Skin epidermis (tissue), 12 donors: ENCODE measurements at regions not wholly inside any gene's neighbourhood (a gene's known extent, or its start where the extent isn't known, plus 50 kb on each side); places are given as distances from the start of the nearest gene placed in this dataset.
"Not testable (repeated sequence)": the region's sequence is repeated elsewhere in the genome, so short reads cannot be mapped to it uniquely, and the experiment has no call there.

ENCODE experiments used
- H3K27ac ChIP-seq, 21 experiments: fragments of 200-600 bp; sonication (generic) in 11 of 21; one replicate each; pipeline ENCODE4 v1.5.0; 2020; ENCODE audit warnings: mild to moderate bottlenecking in 3 of 21, inconsistent platforms in 2 of 21, moderate library complexity in 2 of 21
- H3K4me3 ChIP-seq, 7 experiments: fragments of 200-600 bp; sonication (generic) in 2 of 7; one replicate each; pipeline ENCODE4 v1.5.0; 2020; ENCODE audit warnings: inconsistent platforms in 2 of 7, mild to moderate bottlenecking in 2 of 7, moderate library complexity in 1 of 7

DNA sequence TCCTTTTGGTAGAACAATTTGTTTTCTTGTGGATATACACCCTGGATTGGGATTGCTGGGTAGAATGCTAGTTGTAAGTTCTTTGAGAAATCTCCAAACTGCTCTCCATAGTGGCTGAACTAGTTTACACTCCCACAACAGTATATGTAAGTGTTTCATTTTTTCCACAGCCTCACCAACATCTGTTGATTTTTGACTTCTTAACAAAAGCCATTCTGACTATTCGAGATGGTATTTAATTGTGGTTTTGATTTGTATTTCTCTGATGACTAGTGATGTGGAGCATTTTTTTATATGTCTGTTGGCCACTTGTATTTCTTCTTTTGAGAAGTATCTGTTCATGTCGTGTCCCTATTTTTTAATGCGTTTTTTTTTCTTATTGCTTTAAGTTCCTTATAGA, 444.1 kb downstream of the CBLN4 start:
- no peak overlapping the region for H3K4me3 ChIP-seq
- H3K27ac ChIP-seq = no peak overlapping the region

DNA sequence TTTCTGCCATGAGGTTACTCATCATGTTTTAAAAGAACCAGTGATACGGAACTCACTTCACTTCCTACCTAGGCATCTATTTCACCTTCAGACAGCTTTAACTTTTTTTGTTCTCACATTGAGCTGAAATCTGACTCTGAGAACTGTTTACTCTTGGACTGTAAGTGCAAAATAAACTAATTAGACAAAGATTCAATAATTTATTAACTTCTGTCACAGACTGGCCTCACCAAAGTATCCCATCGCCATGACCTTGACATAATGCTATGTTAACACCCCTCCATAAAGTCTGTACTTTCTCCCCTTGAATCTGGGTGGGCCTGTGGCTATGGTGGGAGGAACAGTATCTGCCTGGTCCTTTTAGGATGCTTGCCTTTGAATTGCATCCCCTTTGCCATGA, 448.1 kb downstream of the CBLN4 start:
- Histone ChIP-seq H3K27ac (no peak overlapping the region), H3K4me3 (no peak overlapping the region)

- Histone ChIP-seq H3K27ac (no peak overlapping the region), H3K4me3 (no peak overlapping the region)
These were observed 450.2 kb downstream of the CBLN4 start for GRCh38 chr20:55555075-55555650.

DNA sequence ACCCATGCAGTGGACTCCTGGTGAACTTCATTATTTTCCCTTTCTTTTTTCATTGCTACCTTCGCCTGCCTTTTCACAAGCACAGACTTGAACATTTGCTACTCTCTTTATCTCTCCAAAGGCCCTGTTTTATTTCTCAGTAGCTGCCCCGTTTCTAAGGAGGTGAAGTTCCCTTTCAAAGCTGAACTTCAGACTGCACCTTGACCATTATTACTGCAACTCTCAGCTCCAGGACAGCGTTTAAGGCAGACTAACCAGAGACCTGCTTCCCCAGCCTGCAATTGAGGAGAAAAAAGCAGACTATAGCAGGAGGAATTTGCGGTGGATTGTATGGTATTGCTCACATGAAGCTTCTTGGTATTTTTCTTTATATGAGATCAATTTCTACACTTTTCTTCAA, 460.7 kb downstream of the CBLN4 start:
- Histone ChIP-seq H3K4me3 (no peak overlapping the region), H3K27ac (no peak overlapping the region)

DNA sequence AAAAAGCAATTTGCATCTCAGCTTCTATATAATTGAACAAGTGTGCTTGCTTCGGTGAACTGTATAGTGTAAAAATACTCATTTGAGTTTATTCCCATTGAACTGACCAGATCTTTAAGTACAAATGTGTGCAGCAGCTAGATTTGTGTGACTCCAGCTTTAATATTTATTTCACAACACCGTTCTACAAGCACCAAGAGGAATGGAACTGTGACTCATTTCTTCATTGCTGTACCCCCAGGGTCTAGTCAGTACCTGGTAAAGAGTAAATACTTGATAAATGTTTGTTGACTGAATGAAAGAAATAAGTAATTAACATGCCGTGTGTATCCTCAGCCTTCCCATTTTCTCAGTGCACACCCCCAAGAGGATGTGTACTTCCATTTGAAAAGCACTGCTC, 464.8 kb downstream of the CBLN4 start:
- Histone ChIP-seq H3K27ac (no peak overlapping the region), H3K4me3 (no peak overlapping the region)

- H3K27ac ChIP-seq = no peak overlapping the region
- no peak overlapping the region for H3K4me3 ChIP-seq
These were observed 465.3 kb downstream of the CBLN4 start for GRCh38 chr20:55540013-55540412.

DNA sequence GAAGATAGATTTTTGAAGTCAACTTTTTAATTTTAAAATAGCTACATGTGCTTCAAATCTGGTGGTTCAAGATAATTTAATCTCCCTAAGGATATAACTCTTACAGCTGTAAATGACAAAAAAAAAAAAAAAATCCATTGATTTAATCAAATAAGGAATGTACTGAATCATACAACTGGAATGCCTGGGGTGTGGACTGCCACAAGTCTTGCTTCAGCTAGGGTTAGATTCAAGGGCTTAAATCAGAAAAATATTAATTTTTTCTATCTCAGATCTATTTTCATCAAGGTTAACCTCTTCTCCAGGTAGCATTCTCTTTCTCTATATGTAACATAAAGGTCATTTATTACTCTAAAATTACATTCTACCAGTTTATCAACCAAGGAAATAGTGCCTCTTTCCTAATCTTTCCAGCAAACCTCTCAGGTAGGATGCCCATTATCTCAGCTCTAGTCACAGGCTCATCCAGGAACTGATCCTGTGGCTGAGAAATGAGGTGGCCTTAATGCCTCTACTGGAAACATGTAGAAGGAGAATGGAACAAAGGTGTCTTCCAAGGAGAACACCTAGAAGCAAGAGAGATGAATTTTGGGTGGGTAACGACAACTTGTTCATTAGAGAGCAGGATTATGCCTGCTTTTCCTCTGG, 466.9 kb downstream of the CBLN4 start:
- Histone ChIP-seq H3K27ac (no peak overlapping the region), H3K4me3 (no peak overlapping the region)

DNA sequence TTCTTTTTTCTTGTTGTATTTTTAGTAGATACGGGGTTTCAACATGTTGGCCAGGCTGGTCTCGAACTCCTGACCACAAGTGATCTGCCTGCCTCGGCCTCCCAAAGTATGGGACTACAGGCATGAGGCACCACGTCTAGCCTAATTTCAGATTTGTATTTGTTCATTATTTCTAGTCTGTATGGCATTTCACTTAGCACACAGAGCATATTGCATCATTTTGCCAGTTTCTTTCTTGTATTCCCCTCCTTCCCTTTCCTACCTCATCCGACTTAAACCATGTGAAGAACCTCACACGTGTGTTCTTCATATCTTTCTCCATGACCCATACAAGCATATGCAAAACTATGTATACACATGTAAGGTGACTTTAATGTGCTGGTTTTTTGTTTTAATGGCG, 470.0 kb downstream of the CBLN4 start:
- no peak overlapping the region for H3K27ac ChIP-seq
- H3K4me3 ChIP-seq = no peak overlapping the region

- no peak overlapping the region for H3K4me3 ChIP-seq
- no peak overlapping the region for H3K27ac ChIP-seq
These were observed 471.7 kb downstream of the CBLN4 start for GRCh38 chr20:55533632-55534031.

- no peak overlapping the region for H3K27ac ChIP-seq
- H3K4me3 ChIP-seq = no peak overlapping the region
These were observed 474.6 kb downstream of the CBLN4 start for GRCh38 chr20:55530763-55531162.

DNA sequence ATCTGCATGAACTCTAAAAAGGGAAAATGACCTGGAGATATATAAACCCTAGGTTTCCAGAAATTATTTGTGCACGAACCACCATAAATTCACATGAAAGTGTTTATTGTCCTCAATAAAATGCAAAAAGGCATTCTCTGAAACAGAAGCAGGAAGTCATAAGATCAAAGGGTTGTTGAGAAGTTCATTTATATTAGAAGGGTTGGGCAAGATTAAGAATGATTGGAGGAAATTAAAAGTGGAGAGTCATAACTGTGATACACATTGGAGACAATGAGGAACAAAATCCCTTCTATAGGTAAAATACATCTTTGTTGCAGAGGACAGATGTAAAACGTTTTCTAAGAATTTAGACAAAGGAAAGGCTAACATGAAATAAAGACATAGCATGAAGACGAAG, 476.8 kb downstream of the CBLN4 start:
- no peak overlapping the region for H3K27ac ChIP-seq
- no peak overlapping the region for H3K4me3 ChIP-seq

DNA sequence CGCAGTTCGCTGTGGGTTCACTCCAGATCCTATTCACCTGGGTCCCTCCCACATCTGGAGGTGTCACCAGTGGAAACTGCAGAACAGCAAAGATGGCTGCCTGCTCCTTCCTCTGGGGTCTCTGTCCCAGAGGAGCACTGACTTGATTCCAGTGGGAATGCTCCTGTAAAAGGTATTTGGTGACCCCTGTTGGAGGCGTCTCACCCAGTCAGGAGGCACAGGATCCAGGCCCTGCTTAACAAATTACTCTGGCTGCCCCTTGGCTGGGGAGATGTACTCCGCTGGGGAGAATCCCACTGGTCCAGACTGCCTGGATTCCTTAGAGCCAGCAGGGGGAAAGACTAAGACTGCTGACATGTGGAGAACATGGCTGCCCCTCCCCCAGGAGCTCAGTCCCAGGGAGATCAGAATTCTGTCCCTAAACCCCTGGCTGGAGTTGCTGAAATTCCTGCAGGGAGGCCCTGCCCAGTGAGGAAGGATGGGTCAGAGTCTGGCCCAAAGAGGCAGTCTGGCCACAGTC, 483.0 kb downstream of the CBLN4 start:
- no peak overlapping the region for H3K27ac ChIP-seq
- H3K4me3 ChIP-seq = no peak overlapping the region

- not testable (repeated sequence) for H3K27ac ChIP-seq, H3K4me3 ChIP-seq
These were observed 487.7 kb downstream of the CBLN4 start for GRCh38 chr20:55517584-55517983.

- H3K4me3 ChIP-seq = no peak overlapping the region
- H3K27ac ChIP-seq = no peak overlapping the region
These were observed 489.5 kb downstream of the CBLN4 start for GRCh38 chr20:55515832-55516231.

DNA sequence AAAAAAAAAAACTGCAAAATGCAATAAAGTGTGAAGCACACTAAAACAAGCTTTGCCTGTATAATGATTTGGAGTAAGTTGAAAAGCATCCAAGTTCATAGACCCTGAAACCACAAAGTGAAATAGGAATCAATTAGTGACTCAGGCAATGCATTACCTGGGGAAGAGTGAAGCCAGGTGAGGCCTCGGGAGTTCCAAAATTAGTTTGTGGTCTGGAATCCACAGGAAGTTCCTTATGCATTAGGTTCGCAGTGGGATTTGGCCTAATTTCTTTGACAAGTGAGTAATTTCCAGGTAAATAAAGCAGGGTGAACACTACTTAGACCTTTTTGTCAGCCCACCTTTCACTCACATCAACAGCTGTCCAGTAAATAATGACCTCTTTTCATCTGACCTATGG, 490.8 kb downstream of the CBLN4 start:
- no peak overlapping the region for H3K27ac ChIP-seq
- no peak overlapping the region for H3K4me3 ChIP-seq

DNA sequence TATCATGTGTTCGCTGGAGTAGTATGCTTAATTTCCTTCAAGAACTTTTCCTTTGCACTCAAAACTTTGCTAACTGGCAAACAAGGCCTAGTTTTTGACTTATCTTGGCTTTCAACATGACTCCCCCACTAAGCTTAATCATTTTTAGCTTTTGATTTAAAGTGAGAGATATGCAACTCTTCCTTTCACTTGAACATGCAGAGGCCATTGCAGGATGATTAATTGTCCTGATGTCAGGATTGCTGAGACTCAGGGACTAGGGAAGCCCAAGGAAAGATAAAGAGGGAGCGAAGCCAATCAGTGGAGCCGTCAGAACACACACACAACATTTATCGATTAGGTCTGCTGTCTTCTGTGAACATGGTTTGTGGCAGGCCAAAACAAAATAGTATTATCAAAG, 491.4 kb downstream of the CBLN4 start:
- Histone ChIP-seq H3K4me3 (no peak overlapping the region), H3K27ac (no peak overlapping the region)

- Histone ChIP-seq H3K4me3 (no peak overlapping the region), H3K27ac (no peak overlapping the region)
These were observed 505.2 kb downstream of the CBLN4 start for GRCh38 chr20:55500130-55500529.

DNA sequence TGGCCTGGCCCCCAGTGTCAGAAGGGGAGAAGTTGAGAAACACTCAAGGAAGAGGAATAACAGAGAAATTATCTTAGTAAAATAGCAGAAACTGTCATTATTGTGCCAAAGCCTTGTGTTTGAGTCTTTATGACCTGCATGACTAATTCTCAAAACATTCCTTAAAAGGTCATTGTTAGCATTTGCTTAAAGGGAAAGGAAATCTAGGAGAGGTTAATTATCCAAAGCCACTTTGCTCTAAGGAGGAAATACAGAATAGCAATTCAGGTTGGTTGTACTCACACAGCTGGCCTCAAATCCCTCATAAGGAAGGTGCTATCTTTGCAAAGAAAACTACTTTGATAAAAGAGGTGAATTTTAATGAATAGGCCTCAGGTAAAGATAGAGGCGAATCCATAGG, 516.7 kb downstream of the CBLN4 start:
- no peak overlapping the region for H3K27ac ChIP-seq

GRCh38 chr20:55478724-55479450, 526.4 kb downstream of the CBLN4 start:
- no peak overlapping the region for H3K4me3 ChIP-seq
- H3K27ac ChIP-seq = no peak overlapping the region

More for the DNA sequence above, 516.7 kb downstream of the CBLN4 start:
- H3K4me3 ChIP-seq = no peak overlapping the region

GRCh38 chr20:55472704-55473103, 532.6 kb downstream of the CBLN4 start:
- H3K4me3 ChIP-seq = no peak overlapping the region
- H3K27ac ChIP-seq = no peak overlapping the region
